UCSD-AML1 (cell line): ENCODE measurements at regions not wholly inside any gene's neighbourhood (a gene's known extent, or its start where the extent isn't known, plus 50 kb on each side); places are given as distances from the start of the nearest gene placed in this dataset.
"Not testable (repeated sequence)": the region's sequence is repeated elsewhere in the genome, so short reads cannot be mapped to it uniquely, and the experiment has no call there.

Experiments
- DNase-seq: peaks from one replicate; lab custom pipeline; 2025; ENCODE audit not compliant: unreplicated experiment; lab: John Stamatoyannopoulos, UW

GRCh38 chr14:98900236-98900635 lies 371.8 kb downstream of the BCL11B start:
- DNase-seq, result no peak

- DNase-seq, result no peak
These were observed 371.2 kb downstream of the BCL11B start for GRCh38 chr14:98900798-98901197.

- DNase-seq, result no peak
These were observed 370.3 kb downstream of the BCL11B start for GRCh38 chr14:98901511-98902205.

- DNase-seq, result no peak
These were observed 368.6 kb downstream of the BCL11B start for GRCh38 chr14:98903371-98903770.

GRCh38 chr14:98904677-98905076 lies 367.3 kb downstream of the BCL11B start:
- DNase-seq, result no peak

- no peak for DNase-seq
These were observed 365.6 kb downstream of the BCL11B start for GRCh38 chr14:98906123-98906995.

GRCh38 chr14:98907271-98907670 lies 364.7 kb downstream of the BCL11B start:
- no peak for DNase-seq

GRCh38 chr14:98908050-98908449 lies 363.9 kb downstream of the BCL11B start:
- no peak for DNase-seq

- DNase-seq, result no peak
These were observed 362.6 kb downstream of the BCL11B start for GRCh38 chr14:98909251-98909944.

- DNase-seq, result no peak
These were observed 361.9 kb downstream of the BCL11B start for GRCh38 chr14:98910061-98910460.

GRCh38 chr14:98912655-98913054 lies 359.3 kb downstream of the BCL11B start:
- no peak for DNase-seq

GRCh38 chr14:98913967-98914650 lies 357.9 kb downstream of the BCL11B start:
- DNase-seq, result no peak

- DNase-seq, result no peak
These were observed 357.1 kb downstream of the BCL11B start for GRCh38 chr14:98914942-98915341.

GRCh38 chr14:98915625-98916024 lies 356.4 kb downstream of the BCL11B start:
- no peak for DNase-seq

GRCh38 chr14:98916036-98916435 lies 356.0 kb downstream of the BCL11B start:
- DNase-seq, result no peak

- no peak for DNase-seq
These were observed 355.5 kb downstream of the BCL11B start for GRCh38 chr14:98916476-98916875.

- no peak for DNase-seq
These were observed 352.6 kb downstream of the BCL11B start for GRCh38 chr14:98919434-98919833.

- DNase-seq, result not testable (repeated sequence)
These were observed 350.7 kb downstream of the BCL11B start for GRCh38 chr14:98921306-98921705.

GRCh38 chr14:98923596-98923995 lies 348.4 kb downstream of the BCL11B start:
- DNase-seq, result no peak

GRCh38 chr14:98924046-98924445 lies 348.0 kb downstream of the BCL11B start:
- no peak for DNase-seq

GRCh38 chr14:98925354-98926040 lies 346.5 kb downstream of the BCL11B start:
- DNase-seq, result no peak
